HG03342 (cell line): ENCODE measurements at regions not wholly inside any gene's neighbourhood (a gene's known extent, or its start where the extent isn't known, plus 50 kb on each side); places are given as distances from the start of the nearest gene placed in this dataset.
A peak's percentile ranks its signal among the peaks of the same experiment; 100 is the strongest.
"Not testable (repeated sequence)": the region's sequence is repeated elsewhere in the genome, so short reads cannot be mapped to it uniquely, and the experiment has no call there.

Source experiments
- ATAC-seq: cut with Tn5 transposase; IDR thresholded peaks from one replicate; pipeline ENCODE4 v1.9.1; 2021; ENCODE audit warnings: mild to moderate bottlenecking, moderate library complexity; ENCODE audit not compliant: unreplicated experiment

DNA sequence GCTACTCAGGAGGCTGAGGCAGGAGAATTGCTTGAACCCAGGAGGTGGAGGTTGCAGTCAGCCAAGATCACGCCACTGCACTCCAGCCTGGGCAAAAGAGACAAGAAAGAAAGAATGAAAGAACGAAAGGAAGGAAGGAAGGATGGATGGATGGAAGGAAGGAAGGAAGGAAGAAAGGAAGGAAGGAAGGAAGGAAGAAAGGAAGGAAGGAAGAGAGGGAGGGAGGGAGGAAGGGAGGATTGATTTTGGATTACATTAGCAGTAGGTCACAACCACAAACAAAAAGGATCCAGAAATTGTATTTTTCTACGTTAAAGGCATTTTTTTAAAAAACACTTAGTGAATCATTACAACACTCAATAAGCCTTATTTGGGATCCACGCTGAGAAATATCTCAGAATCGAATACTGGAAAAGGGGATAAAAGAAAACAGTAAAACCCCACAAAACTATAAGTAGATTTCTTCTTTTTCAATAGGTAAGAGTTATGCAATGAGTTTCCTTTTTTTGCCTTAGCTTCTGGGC is 136.9 kb upstream of the FREM1 start:
- no peak for ATAC-seq

DNA sequence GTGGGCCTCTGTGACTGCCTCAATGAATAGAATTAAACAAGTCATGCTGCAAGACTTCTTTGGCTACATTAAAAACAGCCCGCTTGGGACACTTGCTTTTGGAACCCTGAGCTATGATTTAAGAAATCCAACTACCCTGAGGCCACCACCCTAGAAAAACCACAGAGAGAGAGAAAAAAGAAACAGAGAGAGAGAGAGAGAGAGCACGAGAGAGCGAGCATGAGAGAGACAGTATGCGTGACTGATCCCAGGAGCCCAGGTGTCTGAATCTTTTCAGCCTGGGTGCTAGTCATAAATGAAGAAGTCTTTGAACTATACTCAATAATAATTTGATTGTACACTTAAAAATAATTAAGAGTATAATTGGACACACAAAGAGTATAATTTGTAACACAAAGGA is 123.1 kb upstream of the FREM1 start:
- no peak for ATAC-seq

GRCh38 chr9:15032860-15033259 is 122.6 kb upstream of the FREM1 start:
- no peak for ATAC-seq

- no peak for ATAC-seq
Observed at GRCh38 chr9:15021146-15021545, 110.9 kb upstream of the FREM1 start.

GRCh38 chr9:15018096-15018637 is 107.9 kb upstream of the FREM1 start:
- no peak for ATAC-seq

GRCh38 chr9:15010581-15010980 is 100.4 kb upstream of the FREM1 start:
- ATAC-seq = no peak

- ATAC-seq = no peak
Observed at GRCh38 chr9:15007698-15008097, 97.5 kb upstream of the FREM1 start.

DNA sequence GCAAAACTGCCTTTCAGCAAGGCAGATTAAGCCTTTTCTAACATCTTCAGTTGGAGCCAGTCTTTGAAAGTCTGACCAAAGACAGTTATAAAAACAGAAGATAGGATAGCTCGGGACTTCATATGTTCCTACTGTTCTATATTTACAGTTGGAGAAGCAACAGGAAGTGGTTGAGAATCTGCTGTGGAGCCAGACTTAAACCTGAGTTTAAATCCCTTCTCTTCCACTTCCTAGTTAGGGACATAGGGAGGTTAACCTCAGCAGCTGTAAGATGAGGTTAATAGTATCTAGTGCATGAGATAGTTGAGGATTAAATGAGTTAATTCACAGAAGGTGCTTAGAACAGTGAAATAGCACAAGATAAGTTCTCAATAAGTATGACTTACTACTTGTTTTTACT is 84.5 kb upstream of the FREM1 start:
- no peak for ATAC-seq

DNA sequence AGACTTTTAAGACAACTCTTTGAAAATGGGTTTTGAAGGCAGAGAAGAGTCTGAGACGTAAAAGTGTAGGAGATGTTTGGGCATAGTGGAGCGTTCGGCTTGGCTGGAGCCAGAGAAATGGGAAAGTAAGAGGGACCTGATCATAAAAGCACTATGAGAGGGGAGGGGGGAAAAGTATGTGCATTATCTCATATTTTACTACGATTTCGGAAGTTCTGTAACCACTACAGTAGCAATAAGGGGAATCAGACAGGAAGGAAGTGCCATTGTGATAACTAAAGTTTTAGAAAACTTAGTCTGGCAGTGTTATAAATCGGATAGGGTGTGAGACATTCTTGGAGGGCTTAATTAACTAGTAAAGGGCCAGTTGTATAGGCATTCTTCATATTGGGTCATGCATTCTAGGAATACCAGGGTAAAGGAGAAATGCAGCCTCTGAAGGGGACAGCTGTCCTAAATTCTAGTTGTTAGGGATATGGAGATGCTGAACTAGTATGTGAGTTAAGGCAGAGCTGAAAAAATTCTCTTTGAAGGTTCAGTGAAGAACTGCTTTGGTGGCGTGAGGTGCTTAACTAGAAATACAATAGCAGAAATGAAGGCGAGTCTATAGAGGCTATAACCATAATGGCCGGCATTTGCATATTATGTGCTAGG is 83.8 kb upstream of the FREM1 start:
- no peak for ATAC-seq

DNA sequence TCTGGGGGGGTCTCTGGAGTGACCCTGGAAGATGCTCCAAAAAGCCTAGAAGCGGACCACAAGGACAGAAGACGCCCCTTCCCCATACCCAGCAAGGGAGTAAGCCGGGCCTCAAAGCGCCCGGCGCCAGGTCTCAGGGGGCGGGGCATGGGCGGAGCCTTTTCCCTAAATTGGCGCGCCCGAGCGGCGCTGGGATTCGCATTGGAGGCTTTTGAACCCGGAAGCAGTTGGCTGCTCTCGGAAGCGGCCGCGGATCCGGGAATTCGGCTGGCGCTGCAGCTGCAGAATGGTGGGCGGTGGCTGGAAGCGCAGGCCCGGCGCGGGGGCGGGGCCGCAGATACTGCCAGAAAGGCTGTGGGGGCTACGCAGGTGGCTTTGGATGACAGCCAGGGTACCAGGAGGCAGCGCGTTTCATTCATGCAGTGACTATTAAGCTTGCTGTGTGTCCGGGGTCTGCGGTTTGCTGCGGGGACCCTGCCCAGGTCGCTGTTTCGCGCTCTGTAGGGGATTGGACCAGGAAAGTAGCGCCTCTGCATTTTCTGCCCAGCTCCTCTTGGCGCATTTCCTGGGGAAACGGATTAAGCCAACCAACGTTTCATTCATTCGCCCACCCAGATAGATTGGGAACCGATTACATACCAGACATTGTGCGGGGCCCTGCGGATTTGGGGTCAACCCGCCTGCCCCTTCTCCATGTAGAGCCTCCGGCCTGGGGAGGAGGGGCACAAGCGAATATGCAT is 83.0 kb upstream of the FREM1 start:
- ATAC-seq = no peak

DNA sequence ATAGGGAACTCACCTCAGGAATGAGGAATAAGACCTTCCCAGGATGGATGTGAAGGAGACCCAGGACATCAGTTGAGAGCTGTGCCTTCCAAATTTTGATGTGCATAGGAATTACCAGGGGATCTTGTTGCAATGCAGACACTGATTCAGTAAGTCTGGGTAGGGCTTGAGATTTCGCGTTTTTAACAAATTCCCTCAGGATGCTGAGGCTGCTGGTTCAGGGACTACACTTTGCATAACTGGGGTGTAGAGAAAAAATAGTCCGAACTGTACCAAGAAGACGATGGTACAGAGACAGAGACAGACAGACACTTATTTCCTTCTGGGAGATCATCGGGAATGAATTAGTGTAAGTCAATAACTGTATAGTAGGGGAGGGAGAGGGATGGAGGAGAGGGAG is 82.3 kb upstream of the FREM1 start:
- no peak for ATAC-seq

DNA sequence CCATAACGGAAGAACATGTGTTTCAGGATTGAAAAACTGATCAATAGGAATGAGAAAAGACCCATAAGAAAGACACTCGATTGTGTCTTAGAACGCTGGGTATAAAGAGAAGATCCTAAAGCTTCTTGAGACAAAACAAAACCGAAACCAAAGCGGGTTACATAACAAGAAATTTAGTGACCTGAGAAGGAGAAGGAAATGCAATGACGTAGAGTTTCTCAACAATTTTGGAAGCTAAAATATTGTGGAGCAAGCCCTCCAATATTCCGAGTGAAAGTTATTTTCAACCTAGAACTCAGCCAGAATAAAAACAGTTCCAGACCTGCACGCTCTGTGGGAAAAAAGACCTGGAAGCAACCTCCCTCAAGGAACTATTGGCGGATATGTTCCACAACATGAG is 81.9 kb upstream of the FREM1 start:
- no peak for ATAC-seq

- not testable (repeated sequence) for ATAC-seq
Observed at GRCh38 chr9:14990647-14991046, 80.4 kb upstream of the FREM1 start.

GRCh38 chr9:14989811-14990210 is 79.6 kb upstream of the FREM1 start:
- no peak for ATAC-seq

DNA sequence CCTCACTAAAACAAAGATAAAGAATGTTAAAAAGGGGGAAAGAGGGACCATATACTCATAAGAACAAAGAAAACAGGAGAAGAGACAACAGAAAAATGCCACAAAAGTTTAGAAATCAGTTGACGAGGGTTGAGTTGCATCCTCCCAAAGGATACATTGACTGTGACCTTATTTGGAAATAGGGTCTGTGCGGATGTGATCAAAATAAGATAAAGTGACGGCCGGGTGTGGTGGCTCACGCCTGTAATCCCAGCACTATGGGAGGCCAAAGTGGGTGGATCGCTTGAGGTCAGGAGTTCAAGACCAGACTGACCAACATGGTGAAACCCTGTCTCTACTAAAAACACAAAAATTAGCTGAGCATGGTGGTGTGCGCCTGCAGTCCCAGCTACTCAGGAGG is 79.1 kb upstream of the FREM1 start:
- ATAC-seq = not testable (repeated sequence)

- ATAC-seq = peak; percentile 65
Observed at GRCh38 chr9:14987858-14988257, 77.6 kb upstream of the FREM1 start.

DNA sequence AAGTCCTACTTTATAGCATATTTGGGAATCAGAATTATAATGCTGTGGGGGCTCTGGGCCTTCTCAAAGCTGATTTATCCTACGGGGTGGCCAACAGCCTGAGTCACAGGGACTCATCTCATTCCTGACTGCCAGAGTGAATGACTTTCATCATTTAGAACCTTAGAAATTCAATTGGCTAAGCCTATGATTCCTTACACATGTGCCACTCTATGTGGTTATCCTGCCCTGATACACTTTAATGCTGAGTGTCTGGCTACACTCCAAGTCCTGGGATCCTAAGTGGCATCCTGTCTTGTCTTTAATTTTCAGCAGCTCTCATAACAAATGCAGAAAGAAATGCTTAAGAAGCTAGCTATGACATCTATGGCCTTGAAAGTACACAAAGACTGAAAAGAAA is 75.2 kb upstream of the FREM1 start:
- ATAC-seq = no peak

DNA sequence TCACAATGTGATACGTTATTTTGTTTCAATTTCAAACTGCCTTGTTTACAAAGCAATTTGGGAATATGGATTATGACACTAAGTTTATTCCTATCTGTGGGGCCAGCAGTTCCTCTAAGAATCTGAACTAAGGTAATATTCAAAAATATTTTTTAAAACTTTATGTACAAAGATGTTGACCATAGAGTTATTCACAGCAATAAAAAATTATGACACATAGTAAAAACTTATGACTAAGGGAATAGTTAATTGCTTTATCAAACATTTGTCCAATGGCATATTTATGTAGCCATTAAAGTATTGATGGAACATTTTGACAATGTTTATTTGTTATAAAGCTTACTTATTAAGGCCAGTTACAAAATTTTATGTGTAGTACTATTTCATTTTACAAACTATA is 73.4 kb upstream of the FREM1 start:
- no peak for ATAC-seq

DNA sequence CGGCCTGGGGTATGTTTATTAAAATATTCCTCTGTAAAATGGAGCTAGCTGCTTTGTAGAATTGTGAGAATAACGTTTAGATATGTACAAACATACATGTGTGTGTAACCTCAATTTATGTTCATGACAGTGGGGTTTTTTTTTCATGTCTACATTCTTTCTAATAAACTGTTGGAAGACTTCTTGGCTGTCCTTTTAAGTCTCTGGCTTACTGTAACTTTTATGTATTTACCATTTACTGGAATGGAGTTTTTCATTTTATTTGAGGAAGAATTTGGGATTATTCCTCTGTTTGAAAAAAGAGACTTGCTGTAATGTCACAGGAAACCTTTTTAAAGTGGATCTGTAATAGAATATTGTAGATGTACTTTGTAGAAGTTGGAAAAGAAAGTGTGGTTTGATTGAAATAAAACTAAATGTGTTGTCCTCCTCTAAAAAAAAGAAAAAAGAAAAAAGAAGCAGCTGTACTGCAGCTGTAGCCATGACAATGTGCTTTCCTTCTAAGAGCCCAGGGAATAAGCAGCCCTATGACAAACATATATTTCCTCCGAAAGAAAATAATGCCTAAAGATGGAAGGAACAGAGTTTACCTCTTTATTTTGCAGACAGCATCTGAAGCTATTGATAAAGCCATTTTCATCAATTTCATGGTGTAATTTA is 71.2 kb upstream of the FREM1 start:
- no peak for ATAC-seq

DNA sequence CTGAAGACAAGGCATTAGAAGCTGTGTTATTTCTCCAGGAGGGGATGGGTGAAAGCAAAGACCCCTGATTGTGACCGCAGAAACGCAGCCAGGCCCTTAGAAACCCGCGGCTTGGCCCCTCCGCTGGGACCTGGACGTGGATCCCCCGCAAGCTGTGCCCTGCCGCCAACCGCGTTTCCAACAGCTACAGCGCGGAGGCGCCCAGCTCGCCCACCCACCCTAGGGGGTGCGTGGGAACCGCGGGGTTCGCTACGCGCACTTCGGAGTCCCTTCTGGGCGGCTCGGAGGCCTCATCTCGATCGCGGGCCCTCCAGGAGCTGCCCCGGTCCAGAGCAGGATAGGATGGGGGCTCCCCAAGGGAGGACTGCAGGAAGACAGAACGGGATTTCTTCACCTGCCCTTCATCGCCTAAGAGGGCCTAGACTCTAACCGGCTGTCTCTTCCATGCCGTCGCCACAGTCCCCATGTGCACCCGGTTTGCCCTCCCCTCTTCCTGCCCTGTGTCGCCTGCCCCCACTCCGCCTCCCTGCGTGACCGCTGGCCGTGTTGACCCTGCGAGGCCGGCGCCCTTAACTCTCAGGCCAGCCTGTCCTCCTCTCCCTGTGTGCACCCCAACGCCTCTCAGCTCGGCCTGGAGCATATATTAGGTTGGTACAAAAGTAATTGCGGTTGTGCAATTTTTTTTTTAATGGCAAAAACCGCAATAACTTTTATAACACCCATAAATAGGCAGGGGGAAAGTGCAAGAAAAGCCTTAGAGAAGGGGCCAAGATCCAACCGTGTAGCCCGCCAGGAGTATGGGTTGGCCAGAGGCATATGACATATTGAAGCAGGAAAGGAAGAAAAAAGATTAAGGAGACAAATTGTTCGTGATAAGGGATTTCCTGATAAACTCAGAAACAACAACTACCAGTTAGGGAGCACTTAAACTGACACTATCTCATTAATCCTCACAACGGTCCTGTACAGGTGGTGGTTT is 68.1 kb upstream of the FREM1 start:
- no peak for ATAC-seq
